Peyer's patch (tissue), 4 donors: ENCODE measurements at regions not wholly inside any gene's neighbourhood (a gene's known extent, or its start where the extent isn't known, plus 50 kb on each side); places are given as distances from the start of the nearest gene placed in this dataset.

Experiments used
- DNase-seq, 3 donors: peaks; one replicate each; pipeline ENCODE4 v3.0.0-alpha.2; 2017 to 2019
- H3K27ac ChIP-seq, 4 donors: fragments of 200-600 bp; sonication (generic); one replicate each; pipeline ENCODE4 v1.5.1; 2016 to 2019
- H3K27me3 ChIP-seq, 2 donors: fragments of 200-600 bp; sonication (generic); one replicate each; pipeline ENCODE4 v1.5.1; 2019
- H3K36me3 ChIP-seq, 3 donors: fragments of 200-600 bp; sonication (generic); one replicate each; pipeline ENCODE4 v1.5.1; 2016 to 2019
- H3K4me1 ChIP-seq, 4 donors: fragments of 200-600 bp; sonication (generic); one replicate each; pipeline ENCODE4 v1.5.1; 2016 to 2019
- H3K4me3 ChIP-seq, 4 donors: fragments of 200-600 bp; sonication (generic); 1 replicate in 3 of 4; 2 replicates in 1 of 4; pipeline ENCODE4 v1.5.1; 2016 to 2019; ENCODE audit warnings: mild to moderate bottlenecking in 1 of 4
- H3K9me3 ChIP-seq, 4 donors: fragments of 200-600 bp; sonication (generic); one replicate each; pipeline ENCODE4 v1.5.1; 2016 to 2019; ENCODE audit warnings: mild to moderate bottlenecking in 1 of 4
- POLR2A ChIP-seq, 2 donors: fragments of 450-650 bp; IDR thresholded peaks; one replicate each; pipeline ENCODE4 v1.5.1; 2017; ENCODE audit warnings: antibody characterized with exemption in 2 of 2, mild to moderate bottlenecking in 2 of 2, moderate library complexity in 2 of 2
- TF ChIP-seq, protein P1 (sequence below), 6 experiments: fragments of 450-650 bp in 4 of 6; fragments of 200-600 bp in 2 of 6; sonication (generic) in 1 of 6; IDR thresholded peaks; one replicate each; pipeline ENCODE4 v1.5.1; 2017 to 2019; ENCODE audit warnings: antibody characterized with exemption in 6 of 6, mild to moderate bottlenecking in 3 of 6, moderate library complexity in 1 of 6

DNA sequence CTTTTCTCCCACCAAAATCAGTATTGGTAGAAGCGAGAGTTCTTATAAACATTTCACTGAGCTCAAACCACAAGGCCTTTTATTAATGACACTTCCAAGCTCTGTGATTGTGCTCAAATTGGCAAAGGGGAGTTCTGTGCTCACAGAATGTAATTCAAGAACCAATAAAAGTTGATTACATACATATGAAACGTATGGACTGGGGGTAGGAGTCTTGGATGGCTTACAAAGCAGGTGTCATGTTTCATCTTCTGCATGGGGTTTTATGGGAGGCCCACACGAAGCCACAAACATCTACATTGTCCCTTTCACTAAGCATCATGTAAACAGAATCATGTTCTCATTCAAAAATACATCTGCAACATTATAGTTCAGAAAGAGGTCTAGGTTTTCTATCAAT, 828.3 kb downstream of the VRK1 start:
- Histone ChIP-seq H3K36me3 (no peaks in the 10 kb centered on the region), H3K4me3 (no peak overlapping the region), H3K27ac (no peak overlapping the region), H3K4me1 (no peaks in the 10 kb centered on the region), H3K27me3 (no peaks in the 10 kb centered on the region), H3K9me3 (no peaks in the 10 kb centered on the region)
- TF ChIP-seq, protein P1, sequence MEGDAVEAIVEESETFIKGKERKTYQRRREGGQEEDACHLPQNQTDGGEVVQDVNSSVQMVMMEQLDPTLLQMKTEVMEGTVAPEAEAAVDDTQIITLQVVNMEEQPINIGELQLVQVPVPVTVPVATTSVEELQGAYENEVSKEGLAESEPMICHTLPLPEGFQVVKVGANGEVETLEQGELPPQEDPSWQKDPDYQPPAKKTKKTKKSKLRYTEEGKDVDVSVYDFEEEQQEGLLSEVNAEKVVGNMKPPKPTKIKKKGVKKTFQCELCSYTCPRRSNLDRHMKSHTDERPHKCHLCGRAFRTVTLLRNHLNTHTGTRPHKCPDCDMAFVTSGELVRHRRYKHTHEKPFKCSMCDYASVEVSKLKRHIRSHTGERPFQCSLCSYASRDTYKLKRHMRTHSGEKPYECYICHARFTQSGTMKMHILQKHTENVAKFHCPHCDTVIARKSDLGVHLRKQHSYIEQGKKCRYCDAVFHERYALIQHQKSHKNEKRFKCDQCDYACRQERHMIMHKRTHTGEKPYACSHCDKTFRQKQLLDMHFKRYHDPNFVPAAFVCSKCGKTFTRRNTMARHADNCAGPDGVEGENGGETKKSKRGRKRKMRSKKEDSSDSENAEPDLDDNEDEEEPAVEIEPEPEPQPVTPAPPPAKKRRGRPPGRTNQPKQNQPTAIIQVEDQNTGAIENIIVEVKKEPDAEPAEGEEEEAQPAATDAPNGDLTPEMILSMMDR (IDR thresholded peaks at IDR 0.05) = no peak
- TF ChIP-seq POLR2A (IDR thresholded peaks at IDR 0.05) = no peak
- no peak for DNase-seq

DNA sequence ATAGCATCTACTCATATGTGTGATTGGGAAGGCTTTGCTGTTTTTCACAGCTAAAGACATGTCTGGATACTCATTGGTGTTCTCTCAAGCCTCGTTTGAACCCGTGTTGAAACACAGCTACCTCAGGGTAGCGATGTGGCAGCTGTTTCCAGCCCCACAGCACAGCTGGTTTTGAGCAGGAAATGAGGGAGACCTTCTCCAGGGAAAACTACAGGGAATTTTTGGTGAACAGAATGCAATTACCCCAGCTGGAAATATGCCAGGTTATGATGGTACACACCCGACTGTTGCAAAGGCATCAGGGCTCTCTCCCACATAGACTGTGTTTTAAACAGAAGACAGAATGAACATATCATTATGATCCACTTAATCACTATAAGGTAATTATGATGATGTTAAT, 828.9 kb downstream of the VRK1 start:
- TF ChIP-seq, protein P1 (IDR thresholded peaks at IDR 0.05) = no peak
- no peak for TF ChIP-seq POLR2A (IDR thresholded peaks at IDR 0.05)
- H3K27ac ChIP-seq = no peak overlapping the region
- no peak for DNase-seq

DNA sequence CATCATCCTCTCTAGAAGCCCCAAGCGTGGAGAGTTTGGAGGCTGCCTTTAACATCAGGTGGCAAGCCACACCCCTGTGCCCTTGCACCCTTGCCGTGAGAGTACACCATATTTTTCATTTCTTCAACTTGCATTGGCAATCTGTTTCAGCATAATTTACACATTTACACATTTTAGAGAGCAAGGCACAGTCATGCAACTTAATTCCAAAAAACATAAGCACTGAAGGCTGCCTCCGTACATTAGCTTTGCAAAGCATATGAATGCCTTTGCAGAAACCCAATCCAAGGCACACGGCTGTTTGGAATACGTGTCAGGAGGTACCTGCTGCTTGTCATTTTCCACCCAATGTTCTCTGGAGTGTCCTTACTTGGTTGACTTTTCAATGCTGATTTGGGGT, 833.1 kb downstream of the VRK1 start:
- DNase-seq = no peak
- H3K36me3 ChIP-seq = no peaks in the 10 kb centered on the region
- no peaks in the 10 kb centered on the region for H3K9me3 ChIP-seq
- no peak overlapping the region for H3K27ac ChIP-seq
- no peak for TF ChIP-seq POLR2A (IDR thresholded peaks at IDR 0.05)
- TF ChIP-seq, protein P1 (IDR thresholded peaks at IDR 0.05) = no peak
- H3K4me1 ChIP-seq = no peaks in the 10 kb centered on the region
- no peaks in the 10 kb centered on the region for H3K27me3 ChIP-seq
- H3K4me3 ChIP-seq = no peak overlapping the region

More for the DNA sequence above, 828.9 kb downstream of the VRK1 start:
- no peak overlapping the region for H3K4me3 ChIP-seq
- no peaks in the 10 kb centered on the region for H3K4me1 ChIP-seq
- no peaks in the 10 kb centered on the region for H3K36me3 ChIP-seq
- H3K27me3 ChIP-seq = no peaks in the 10 kb centered on the region
- no peaks in the 10 kb centered on the region for H3K9me3 ChIP-seq

DNA sequence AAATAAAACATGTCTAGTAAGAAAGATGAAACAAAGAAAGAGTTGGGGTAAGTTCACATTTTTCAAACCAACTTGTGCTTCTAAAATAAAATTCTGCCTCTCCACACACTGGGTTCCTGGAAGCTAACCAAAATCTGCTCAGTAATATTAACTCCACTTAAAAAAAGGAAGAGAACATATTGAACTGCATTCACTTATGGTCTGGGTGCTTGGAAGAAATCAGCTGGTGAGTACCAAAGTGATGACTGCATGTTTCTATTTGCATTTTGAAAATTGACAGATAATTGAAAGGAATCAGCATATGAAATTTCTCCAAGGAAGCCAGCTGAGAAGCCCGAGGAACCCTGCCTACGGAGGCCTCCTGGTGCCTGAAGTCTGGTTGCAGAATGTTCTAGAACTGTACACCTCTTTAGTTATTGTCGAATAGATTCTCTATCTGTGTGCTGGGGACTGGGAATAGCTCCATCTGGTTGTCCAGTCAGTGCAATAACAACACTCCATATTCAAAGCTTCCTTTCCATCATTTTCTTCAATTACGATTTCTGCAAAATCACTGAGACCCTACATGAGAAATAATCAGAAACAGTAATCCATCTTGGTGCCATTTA, 836.1 kb downstream of the VRK1 start:
- no peaks in the 10 kb centered on the region for H3K36me3 ChIP-seq
- no peaks in the 10 kb centered on the region for H3K4me1 ChIP-seq
- TF ChIP-seq POLR2A (IDR thresholded peaks at IDR 0.05) = no peak
- TF ChIP-seq, protein P1 (IDR thresholded peaks at IDR 0.05) = no peak
- no peaks in the 10 kb centered on the region for H3K27me3 ChIP-seq
- H3K9me3 ChIP-seq = no peaks in the 10 kb centered on the region
- no peak for DNase-seq
- H3K4me3 ChIP-seq = no peak overlapping the region
- no peak overlapping the region for H3K27ac ChIP-seq

DNA sequence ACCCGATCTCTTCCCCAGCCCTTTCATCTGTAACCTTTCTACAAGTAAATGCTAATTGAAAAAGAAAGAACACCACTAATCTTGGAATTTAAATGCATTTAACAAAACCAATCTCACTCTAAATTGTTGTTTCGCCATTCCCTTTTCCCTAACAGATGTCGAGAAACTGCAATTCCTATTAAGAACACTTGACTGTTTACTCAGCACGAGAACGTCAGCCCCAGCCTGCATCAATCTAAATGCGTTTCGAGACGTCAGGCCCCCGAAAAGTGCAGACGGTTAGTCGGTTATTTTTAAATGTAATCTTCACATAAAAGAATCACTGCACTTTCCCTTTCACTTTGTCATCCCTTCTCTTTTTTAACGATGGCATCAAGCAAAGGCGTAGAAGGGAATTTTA, 837.6 kb downstream of the VRK1 start:
- H3K27me3 ChIP-seq = no peaks in the 10 kb centered on the region
- no peak overlapping the region for H3K27ac ChIP-seq
- TF ChIP-seq, protein P1 (IDR thresholded peaks at IDR 0.05) = no peak
- no peak for TF ChIP-seq POLR2A (IDR thresholded peaks at IDR 0.05)
- no peaks in the 10 kb centered on the region for H3K4me1 ChIP-seq
- no peaks in the 10 kb centered on the region for H3K9me3 ChIP-seq
- H3K36me3 ChIP-seq = no peaks in the 10 kb centered on the region
- H3K4me3 ChIP-seq = peak overlapping the region in 1 of 4 donors; percentile 28
- no peak for DNase-seq

DNA sequence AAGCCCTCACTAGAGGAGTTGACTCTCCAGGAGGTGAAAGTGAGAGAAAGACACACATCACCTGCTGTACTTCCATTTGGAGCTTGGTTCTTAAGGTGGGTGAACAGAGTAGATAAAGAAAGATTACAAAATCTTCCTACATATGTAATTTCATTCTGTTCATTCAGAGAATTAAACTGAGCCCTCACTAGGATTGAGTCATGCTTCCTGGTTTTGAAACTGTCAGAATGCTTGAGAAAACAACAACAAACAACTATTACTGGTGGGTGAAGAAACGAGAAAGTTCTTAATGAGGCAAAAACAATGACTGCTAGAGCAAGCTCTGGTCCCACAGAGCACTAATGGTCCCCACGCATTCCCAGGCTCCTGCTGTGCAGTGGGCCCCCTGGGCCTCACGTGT, 841.7 kb downstream of the VRK1 start:
- H3K4me3 ChIP-seq = no peak overlapping the region

More for the DNA sequence above, 841.7 kb downstream of the VRK1 start:
- H3K27ac ChIP-seq = no peak overlapping the region
- no peak for DNase-seq
- no peaks in the 10 kb centered on the region for H3K4me1 ChIP-seq
- no peaks in the 10 kb centered on the region for H3K36me3 ChIP-seq
- no peaks in the 10 kb centered on the region for H3K27me3 ChIP-seq
- no peaks in the 10 kb centered on the region for H3K9me3 ChIP-seq
- TF ChIP-seq POLR2A (IDR thresholded peaks at IDR 0.05) = no peak
- TF ChIP-seq, protein P1 (IDR thresholded peaks at IDR 0.05) = no peak
